HL-60 (cell line): ENCODE measurements at regions not wholly inside any gene's neighbourhood (a gene's known extent, or its start where the extent isn't known, plus 50 kb on each side); places are given as distances from the start of the nearest gene placed in this dataset.

Experiments used
- DNase-seq, 2 experiments: peaks; one replicate each; pipeline ENCODE4 v3.0.0-alpha.2; 2010 to 2020; ENCODE audit warnings: low read depth in 1 of 2, low spot score in 1 of 2
- H3K27ac ChIP-seq: fragments of 250-450 bp; sonication (Bioruptor Pico); replicated peaks from 2 replicates; pipeline ENCODE4 v1.5.1; 2020; ENCODE audit warnings: mild to moderate bottlenecking, moderate library complexity
- H3K27me3 ChIP-seq: fragments of 250-450 bp; sonication (Bioruptor Pico); 2 replicates; pipeline ENCODE4 v1.5.1; 2021; ENCODE audit warnings: mild to moderate bottlenecking, moderate library complexity; ENCODE audit not compliant: insufficient read depth, poor library complexity, severe bottlenecking
- H3K4me3 ChIP-seq: replicated peaks from 2 replicates; pipeline ENCODE4 v1.5.1; 2011; ENCODE audit warnings: mild to moderate bottlenecking, control low read depth, low read length; ENCODE audit not compliant: insufficient read depth
- CTCF ChIP-seq: IDR thresholded peaks from one replicate; pipeline ENCODE4 v1.5.1; 2011; ENCODE audit warnings: low read length, control low read depth, inconsistent platforms; ENCODE audit not compliant: insufficient read depth
- GABPA ChIP-seq: IDR thresholded peaks from 2 replicates; pipeline ENCODE4 v1.6.1; 2012; ENCODE audit warnings: low read depth
- POLR2AphosphoS5 ChIP-seq: IDR thresholded peaks from 2 replicates; pipeline ENCODE4 v1.6.1; 2012; ENCODE audit warnings: low read depth
- REST ChIP-seq: IDR thresholded peaks from 2 replicates; pipeline ENCODE4 v1.6.1; 2012; ENCODE audit warnings: low read depth; ENCODE audit not compliant: insufficient replicate concordance
- SPI1 ChIP-seq: IDR thresholded peaks from 2 replicates; pipeline ENCODE4 v1.6.1; 2012; ENCODE audit warnings: low read depth, mild to moderate bottlenecking, borderline replicate concordance

- Histone ChIP-seq H3K27ac (no peak overlapping the region), H3K4me3 (no peak overlapping the region), H3K27me3 (no peaks in the 10 kb centered on the region)
- TF ChIP-seq SPI1 (no peak), GABPA (no peak), CTCF (no peak), POLR2AphosphoS5 (no peak), REST (no peak)
- no peak for DNase-seq
Observed at GRCh38 chr14:66046591-66046990, 439.6 kb upstream of the CCDC196 start.

GRCh38 chr14:66056268-66056907 is 429.8 kb upstream of the CCDC196 start:
- TF ChIP-seq GABPA = no peak
- TF ChIP-seq REST = no peak
- no peaks in the 10 kb centered on the region for H3K27me3 ChIP-seq
- H3K27ac ChIP-seq = no peak overlapping the region
- DNase-seq = no peak
- no peak overlapping the region for H3K4me3 ChIP-seq

- no peaks in the 10 kb centered on the region for H3K27me3 ChIP-seq
- DNase-seq = no peak
- no peak overlapping the region for H3K4me3 ChIP-seq
- TF ChIP-seq GABPA (no peak), SPI1 (no peak), REST (no peak)
- no peak overlapping the region for H3K27ac ChIP-seq
Observed at GRCh38 chr14:66056926-66057552, 429.1 kb upstream of the CCDC196 start.

- no peak for DNase-seq
- H3K4me3 ChIP-seq = no peak overlapping the region
- H3K27me3 ChIP-seq = no peaks in the 10 kb centered on the region
- TF ChIP-seq SPI1 (no peak), GABPA (no peak), POLR2AphosphoS5 (no peak), REST (no peak), CTCF (no peak)
- H3K27ac ChIP-seq = no peak overlapping the region
Observed at GRCh38 chr14:66065188-66065587, 421.0 kb upstream of the CCDC196 start.
